GM12891 (cell line): ENCODE measurements at regions not wholly inside any gene's neighbourhood (a gene's known extent, or its start where the extent isn't known, plus 50 kb on each side); places are given as distances from the start of the nearest gene placed in this dataset.
"Not testable (repeated sequence)": the region's sequence is repeated elsewhere in the genome, so short reads cannot be mapped to it uniquely, and the experiment has no call there.

ENCODE experiments used
- POLR2A ChIP-seq: IDR thresholded peaks from 2 replicates; pipeline ENCODE4 v1.6.1; 2011; ENCODE audit warnings: low read depth, low read length, control low read depth
- POLR2AphosphoS5 ChIP-seq: IDR thresholded peaks from 2 replicates; pipeline ENCODE4 v1.6.1; 2011; ENCODE audit warnings: low read depth, low read length, control low read depth

- TF ChIP-seq POLR2A, POLR2AphosphoS5: not testable (repeated sequence)
Observed at GRCh38 chr2:34677119-34677531, 1078.0 kb upstream of the FAM98A start.
